Heart left ventricle (tissue), 16 donors: ENCODE measurements at regions not wholly inside any gene's neighbourhood (a gene's known extent, or its start where the extent isn't known, plus 50 kb on each side); places are given as distances from the start of the nearest gene placed in this dataset.

Experiments used
- ATAC-seq, 4 donors: fragments of 200-7000 bp; cut with Tn5 transposase; one replicate each; pipeline ENCODE4 v1.9.1; 2020 to 2022; ENCODE audit warnings: moderate library complexity in 4 of 4, mild to moderate bottlenecking in 3 of 4, moderate number of reproducible peaks in 1 of 4
- DNase-seq, 5 donors: peaks; one replicate each; pipeline ENCODE4 v3.0.0-alpha.2; 2020
- H3K27ac ChIP-seq, 12 donors: fragments of 200-600 bp; sonication (generic) in 4 of 12; one replicate each; pipeline versions ENCODE4 v1.5.0 to v1.8.0; 2016 to 2022; ENCODE audit warnings: mild to moderate bottlenecking in 2 of 12
- H3K27me3 ChIP-seq, 9 donors: fragments of 200-600 bp; sonication (generic) in 2 of 9; one replicate each; pipeline versions ENCODE4 v1.5.1 to v1.8.0; 2016 to 2022; ENCODE audit warnings: mild to moderate bottlenecking in 3 of 9
- H3K36me3 ChIP-seq, 9 donors: fragments of 200-600 bp; sonication (generic) in 2 of 9; one replicate each; pipeline versions ENCODE4 v1.5.0 to v1.8.0; 2018 to 2022; ENCODE audit warnings: mild to moderate bottlenecking in 2 of 9
- H3K4me1 ChIP-seq, 12 donors: fragments of 200-600 bp; sonication (generic) in 4 of 12; one replicate each; pipeline versions ENCODE4 v1.5.0 to v1.8.0; 2016 to 2022; ENCODE audit warnings: mild to moderate bottlenecking in 3 of 12
- H3K4me3 ChIP-seq, 12 donors: fragments of 200-600 bp; sonication (generic) in 4 of 12; one replicate each; pipeline versions ENCODE4 v1.5.0 to v1.8.0; 2017 to 2022; ENCODE audit warnings: mild to moderate bottlenecking in 9 of 12, moderate library complexity in 4 of 12
- H3K9me3 ChIP-seq, 12 donors: fragments of 200-600 bp; sonication (generic) in 4 of 12; one replicate each; pipeline versions ENCODE4 v1.5.0 to v1.8.0; 2016 to 2022; ENCODE audit warnings: mild to moderate bottlenecking in 1 of 12
- POLR2A ChIP-seq, 2 donors: fragments of 450-650 bp; IDR thresholded peaks; one replicate each; pipeline ENCODE4 v1.6.1; 2017; ENCODE audit warnings: antibody characterized with exemption in 2 of 2, mild to moderate bottlenecking in 2 of 2, moderate library complexity in 2 of 2
- WGBS, 4 donors: extraction: QIAGEN DNeasy Blood & Tissue Kit in 2 of 4; methylation state at CpG; one replicate each; pipeline versions ENCODE4 v1.1.5 to v1.1.7; 2013 to 2018; 5-methylcytosine and 5-hydroxymethylcytosine counted together
- intact Hi-C, 10 donors: fragments of 100-400 bp; cut with DNase I; formaldehyde crosslinking; loops; one replicate each; pipeline versions ENCODE4 v1.11.1 to v1.14.2; 2022
- TF ChIP-seq, protein P1 (sequence below), 12 donors: fragments of 200-600 bp; sonication (generic) in 4 of 12; IDR thresholded peaks; one replicate each; pipeline versions ENCODE4 v1.5.0 to v1.8.0; 2018 to 2022; ENCODE audit warnings: antibody characterized with exemption in 12 of 12, mild to moderate bottlenecking in 5 of 12
- donor health status: ischemic (EF 13 %, LVEDD 7.1; RV severe dilation, severe dysfunction).
- donor health status: healthy with polysubstance abuse.
- donor health status: DM: no; HTN: yes; CAD: no.
- donor health status: DM: no; HTN: no; CAD: no.
- donor health status: ischemic (EF 25% LVEDD 6.9; RV normal size, moderate dysfunction).
- donor health status: ischemic (EF 25% LVEDD 5.7; RV mildly dilated, moderate dysfunction).
- donor health status: healthy.
- donor health status: DM: yes; HTN: yes; CAD: no.
- donor health status: ischemic (EF 35%, LVEDD 5.7; RV mildly dilated, moderate dysfunction).
- donor health status: nonischemic (EF 11% LVEDD 7.7; RV severe dilation, severe dysfunction).
- donor health status: DM: yes; HTN: yes; CAD: no.
- donor health status: PGD.
- donor health status: ischemic (EF 29% LVEDD 5.4; RV normal size, mild dysfunction).
- donor health status: nonischemic (EF 23%, LVEDD 6.1; RV moderate dilation, normal function).

DNA sequence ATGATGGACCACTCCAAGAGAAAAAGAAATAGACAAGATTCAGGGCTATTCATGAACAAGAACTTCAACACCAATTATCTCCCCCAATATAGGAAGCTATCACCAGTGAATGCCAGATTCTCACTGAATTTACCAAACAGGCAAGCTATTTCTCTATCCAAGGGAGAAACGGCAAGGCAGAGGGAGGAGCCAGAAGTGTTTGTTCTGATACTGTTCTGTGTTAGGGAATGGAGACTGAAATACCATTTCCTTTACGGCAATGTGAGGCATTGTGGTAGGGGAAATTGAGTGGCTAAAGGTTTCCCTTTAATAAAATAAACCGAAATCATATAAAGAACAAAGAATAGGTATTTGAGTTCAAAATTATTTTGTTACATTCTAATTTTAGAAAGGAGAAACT is 68.0 kb upstream of the ALDH1A1 start:
- H3K36me3 ChIP-seq: no peaks in the 10 kb centered on the region
- TF ChIP-seq POLR2A (IDR thresholded peaks at IDR 0.05): no peak
- DNase-seq (no peak), ATAC-seq (no peak)
- no peak overlapping the region for H3K27ac ChIP-seq
- no peaks in the 10 kb centered on the region for H3K27me3 ChIP-seq
- intact Hi-C loops: loop anchor here in 8 of 10 donors (5.0 to 10.0 kb wide), 9 partner anchors 61 to 739 kb away; partner anchors contain the start of gene ALDH1A1 (in 1 of the 8)
- H3K9me3 ChIP-seq: peaks cover 0 to 18% (median 0%) of the 10 kb centered on the region in 12 donors
- H3K4me1 ChIP-seq: peaks cover 0 to 6% (median 0%) of the 10 kb centered on the region in 12 donors
- WGBS, 4 donors: 61 to 70% (median 63%) methylated on average over 3 of the region's 3 CpGs
- H3K4me3 ChIP-seq: no peak overlapping the region

DNA sequence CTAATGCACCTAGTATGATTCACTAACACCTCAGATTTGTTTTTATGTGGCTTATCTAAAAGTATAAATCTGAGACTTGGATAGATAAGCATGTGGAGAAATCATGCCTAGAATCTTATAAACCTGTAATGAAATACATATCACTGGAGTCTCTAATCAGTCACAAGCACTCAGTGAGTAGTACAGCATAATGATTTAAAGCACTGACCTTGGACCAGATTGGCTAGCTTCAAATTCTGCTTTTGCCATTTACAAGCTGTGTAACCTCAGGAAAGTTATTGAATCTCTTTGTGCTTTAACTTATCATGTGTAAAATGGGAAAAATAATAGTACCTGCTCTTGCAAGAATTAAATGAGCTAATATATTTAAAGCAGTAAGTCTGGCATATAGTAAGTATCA is 61.2 kb upstream of the ALDH1A1 start:
- DNase-seq (no peak), ATAC-seq (no peak)
- intact Hi-C loops: no loop called here
- no peak overlapping the region for H3K4me3 ChIP-seq
- H3K9me3 ChIP-seq: peaks cover 0 to 18% (median 0%) of the 10 kb centered on the region in 12 donors
- peaks cover 0 to 13% (median 0%) of the 10 kb centered on the region in 12 donors for H3K4me1 ChIP-seq
- no peaks in the 10 kb centered on the region for H3K36me3 ChIP-seq
- H3K27me3 ChIP-seq: no peaks in the 10 kb centered on the region
- H3K27ac ChIP-seq: no peak overlapping the region
- no peak for TF ChIP-seq POLR2A (IDR thresholded peaks at IDR 0.05)
- TF ChIP-seq, protein P1, sequence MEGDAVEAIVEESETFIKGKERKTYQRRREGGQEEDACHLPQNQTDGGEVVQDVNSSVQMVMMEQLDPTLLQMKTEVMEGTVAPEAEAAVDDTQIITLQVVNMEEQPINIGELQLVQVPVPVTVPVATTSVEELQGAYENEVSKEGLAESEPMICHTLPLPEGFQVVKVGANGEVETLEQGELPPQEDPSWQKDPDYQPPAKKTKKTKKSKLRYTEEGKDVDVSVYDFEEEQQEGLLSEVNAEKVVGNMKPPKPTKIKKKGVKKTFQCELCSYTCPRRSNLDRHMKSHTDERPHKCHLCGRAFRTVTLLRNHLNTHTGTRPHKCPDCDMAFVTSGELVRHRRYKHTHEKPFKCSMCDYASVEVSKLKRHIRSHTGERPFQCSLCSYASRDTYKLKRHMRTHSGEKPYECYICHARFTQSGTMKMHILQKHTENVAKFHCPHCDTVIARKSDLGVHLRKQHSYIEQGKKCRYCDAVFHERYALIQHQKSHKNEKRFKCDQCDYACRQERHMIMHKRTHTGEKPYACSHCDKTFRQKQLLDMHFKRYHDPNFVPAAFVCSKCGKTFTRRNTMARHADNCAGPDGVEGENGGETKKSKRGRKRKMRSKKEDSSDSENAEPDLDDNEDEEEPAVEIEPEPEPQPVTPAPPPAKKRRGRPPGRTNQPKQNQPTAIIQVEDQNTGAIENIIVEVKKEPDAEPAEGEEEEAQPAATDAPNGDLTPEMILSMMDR (IDR thresholded peaks at IDR 0.05): no peak

DNA sequence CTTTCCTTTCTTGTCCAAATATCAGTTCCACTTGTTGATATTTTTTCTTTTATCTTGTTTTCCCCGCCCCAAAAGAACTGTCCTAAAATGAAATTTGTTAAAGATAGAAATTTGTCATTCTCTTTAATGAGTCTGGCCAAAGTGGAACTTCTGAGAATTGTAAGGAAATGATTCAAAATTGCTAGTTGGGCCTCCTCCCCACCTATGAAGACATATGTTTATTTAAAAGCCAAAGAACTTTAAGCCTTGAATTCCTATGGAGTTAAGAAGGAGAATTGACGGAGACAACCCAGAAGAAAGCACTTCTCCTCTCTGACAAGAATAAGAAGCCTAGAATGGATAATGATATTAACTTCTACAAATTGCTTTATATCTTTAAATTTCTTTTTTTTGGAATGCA is 59.1 kb upstream of the ALDH1A1 start:
- DNase-seq (no peak), ATAC-seq (no peak)
- intact Hi-C loops: no loop called here
- Histone ChIP-seq H3K27ac (peak overlapping the region in 2 of 12 donors; percentile 16 to 28), H3K36me3 (no peaks in the 10 kb centered on the region), H3K4me3 (no peak overlapping the region), H3K27me3 (no peaks in the 10 kb centered on the region), H3K4me1 (peaks cover 0 to 13% (median 0%) of the 10 kb centered on the region in 12 donors), H3K9me3 (no peaks in the 10 kb centered on the region)
- 79 to 91% (median 83%) methylated on average over 2 of the region's 2 CpGs for WGBS, 4 donors
- no peak for TF ChIP-seq POLR2A (IDR thresholded peaks at IDR 0.05)
- TF ChIP-seq, protein P1 (IDR thresholded peaks at IDR 0.05): no peak

DNA sequence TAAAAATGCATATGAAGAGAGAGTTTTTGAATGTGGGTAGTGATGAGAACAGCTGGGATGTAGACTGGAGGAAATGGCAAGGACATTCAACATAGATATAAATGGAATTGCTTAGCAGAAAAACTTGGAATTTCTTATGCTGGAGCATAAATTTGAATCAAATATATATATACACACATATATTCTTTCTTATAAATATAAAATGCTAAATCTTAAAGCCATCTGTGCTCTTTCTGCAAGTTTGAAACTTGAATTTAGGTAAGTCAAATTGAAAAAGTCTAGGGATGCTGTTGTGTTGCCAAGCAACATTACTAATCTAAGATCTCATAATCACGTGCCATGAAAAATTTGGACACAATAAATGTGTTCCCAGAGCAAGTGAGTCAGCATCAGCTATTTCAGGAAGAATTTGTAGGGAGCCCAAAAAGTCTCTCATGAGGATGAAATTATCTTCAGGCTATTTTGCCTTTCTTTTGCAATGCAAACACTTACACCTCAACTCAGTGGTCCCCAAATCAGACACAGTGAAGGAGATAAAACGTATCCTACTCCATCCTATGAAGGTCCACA is 58.4 kb upstream of the ALDH1A1 start:
- Histone ChIP-seq H3K9me3 (no peaks in the 10 kb centered on the region), H3K4me1 (peaks cover 0 to 13% (median 0%) of the 10 kb centered on the region in 12 donors), H3K4me3 (no peak overlapping the region), H3K27ac (peak overlapping the region in 2 of 12 donors; percentile 16 to 28), H3K36me3 (no peaks in the 10 kb centered on the region), H3K27me3 (peaks cover 0 to under 1% (median 0%) of the 10 kb centered on the region in 9 donors)
- WGBS, 4 donors: 51 to 58% (median 58%) methylated on average over 2 of the region's 2 CpGs
- ATAC-seq (peak in 2 of 4 donors; percentile 37 to 45), DNase-seq (no peak)
- intact Hi-C loops: no loop called here
- TF ChIP-seq, protein P1 (IDR thresholded peaks at IDR 0.05): no peak
- TF ChIP-seq POLR2A (IDR thresholded peaks at IDR 0.05): no peak
